Ovary (tissue), 3 donors: ENCODE measurements at regions not wholly inside any gene's neighbourhood (a gene's known extent, or its start where the extent isn't known, plus 50 kb on each side); places are given as distances from the start of the nearest gene placed in this dataset.

ENCODE experiments used
- CTCF ChIP-seq, 3 donors: fragments of 450-650 bp in 2 of 3; fragments of 200-600 bp in 1 of 3; IDR thresholded peaks; one replicate each; pipeline versions ENCODE4 v1.5.1 to v1.8.0; 2016 to 2022; ENCODE audit warnings: antibody characterized with exemption in 3 of 3, mild to moderate bottlenecking in 1 of 3
- POLR2A ChIP-seq: fragments of 450-650 bp; IDR thresholded peaks from one replicate; pipeline ENCODE4 v1.6.1; 2017; ENCODE audit warnings: antibody characterized with exemption, mild to moderate bottlenecking, moderate library complexity
- donor health status: DM: no; HTN: no; CAD: no.

GRCh38 chr4:187016101-187016500 is 292.4 kb upstream of the FAT1 start:
- TF ChIP-seq CTCF (IDR thresholded peaks at IDR 0.05) (no peak), POLR2A (no peak)
